Caki2 (cell line): ENCODE measurements at regions not wholly inside any gene's neighbourhood (a gene's known extent, or its start where the extent isn't known, plus 50 kb on each side); places are given as distances from the start of the nearest gene placed in this dataset.
"Not testable (repeated sequence)": the region's sequence is repeated elsewhere in the genome, so short reads cannot be mapped to it uniquely, and the experiment has no call there.

ENCODE experiments used
- DNase-seq: peaks from one replicate; pipeline ENCODE4 v3.0.0-alpha.2; 2015; ENCODE audit warnings: low read depth
- in situ Hi-C: cut with HindIII; loops from 2 replicates; pipeline ENCODE4 v1.10.0; 2016; ENCODE audit warnings: low sequenced_read_pairs, low pct_unique_long_range_greater_than_20kb, mixed read lengths

DNA sequence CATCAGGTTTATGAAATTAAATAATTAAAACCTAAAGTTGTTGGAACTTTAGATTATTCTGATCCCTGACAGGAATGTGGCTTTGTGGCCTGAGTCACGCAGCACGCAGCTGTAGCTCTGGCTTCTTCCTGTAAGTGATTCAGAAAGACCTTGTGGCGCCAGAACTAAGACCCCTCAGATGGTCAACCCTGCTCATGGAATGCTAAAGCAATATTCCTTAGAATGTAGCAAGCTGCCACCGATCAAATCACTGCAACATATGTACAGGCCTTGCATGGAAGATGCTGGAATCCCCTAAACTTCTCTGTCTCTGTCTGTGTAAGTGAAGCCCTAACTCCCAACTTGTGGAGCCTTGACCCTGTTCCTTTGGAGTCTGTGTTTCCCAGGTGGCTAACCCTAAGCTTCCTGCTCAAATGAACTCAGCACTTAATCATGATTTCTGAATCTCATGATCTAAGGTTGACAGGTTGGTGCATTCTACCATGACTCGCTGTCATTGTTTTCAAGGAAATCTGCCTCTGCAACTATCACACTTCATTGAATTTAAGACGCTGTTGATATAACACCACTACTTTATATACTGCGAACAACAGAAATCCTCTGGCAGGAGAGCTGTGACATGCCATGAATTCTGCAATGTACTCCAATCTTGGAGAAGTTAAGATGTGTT is 111.2 kb upstream of the CST7 start:
- DNase-seq = peak; percentile 43
- in situ Hi-C loops = no loop called here

DNA sequence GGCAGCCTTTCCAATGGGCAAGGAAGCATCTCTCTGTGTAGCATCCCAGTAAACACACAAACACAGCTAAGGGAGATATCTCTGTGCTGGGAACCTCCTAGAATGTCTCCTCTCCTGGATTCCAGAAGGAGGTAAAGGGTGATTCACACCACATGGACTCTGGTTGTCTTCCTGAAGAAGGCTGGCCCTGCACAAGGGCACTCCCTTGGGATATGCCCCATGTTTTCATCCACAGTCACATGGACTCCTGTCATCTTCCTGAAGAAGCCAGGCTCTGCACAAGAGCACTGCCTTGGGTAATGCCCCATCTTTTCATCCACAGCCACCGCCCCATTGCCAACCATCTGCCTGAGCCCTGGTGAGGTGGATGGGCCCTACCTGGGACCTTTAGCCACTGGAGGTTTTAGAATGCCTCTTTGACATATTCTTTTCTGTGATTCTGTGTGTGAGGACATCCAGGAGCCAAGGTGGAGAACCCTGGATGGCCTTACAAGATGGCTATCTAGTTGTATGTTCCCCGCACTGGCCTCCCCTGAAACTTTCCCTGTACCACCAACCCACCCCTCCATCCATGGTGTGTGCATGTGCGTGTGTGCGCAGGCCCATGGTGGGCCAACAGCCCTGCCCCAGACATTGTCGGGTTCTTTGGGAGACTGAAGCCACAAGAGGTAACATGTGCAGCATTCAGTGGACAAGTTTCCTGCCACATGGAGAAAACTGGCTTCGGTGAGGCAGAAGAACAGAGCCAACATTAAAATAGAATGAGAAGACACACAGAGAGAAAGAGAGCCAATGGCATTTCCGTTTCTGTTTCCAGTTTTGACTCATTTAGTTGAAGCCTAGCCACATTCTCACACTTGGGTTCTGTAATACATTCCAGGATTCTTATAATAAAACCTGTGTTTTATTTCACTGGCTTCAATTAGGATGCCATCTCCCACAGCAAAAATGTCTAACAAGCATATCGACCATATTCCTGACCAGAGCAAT is 110.2 kb upstream of the CST7 start:
- peak; percentile 22 for DNase-seq
- in situ Hi-C loops = no loop called here

- in situ Hi-C loops = no loop called here
- no peak for DNase-seq
Observed at GRCh38 chr20:24840121-24840713, 108.9 kb upstream of the CST7 start.

DNA sequence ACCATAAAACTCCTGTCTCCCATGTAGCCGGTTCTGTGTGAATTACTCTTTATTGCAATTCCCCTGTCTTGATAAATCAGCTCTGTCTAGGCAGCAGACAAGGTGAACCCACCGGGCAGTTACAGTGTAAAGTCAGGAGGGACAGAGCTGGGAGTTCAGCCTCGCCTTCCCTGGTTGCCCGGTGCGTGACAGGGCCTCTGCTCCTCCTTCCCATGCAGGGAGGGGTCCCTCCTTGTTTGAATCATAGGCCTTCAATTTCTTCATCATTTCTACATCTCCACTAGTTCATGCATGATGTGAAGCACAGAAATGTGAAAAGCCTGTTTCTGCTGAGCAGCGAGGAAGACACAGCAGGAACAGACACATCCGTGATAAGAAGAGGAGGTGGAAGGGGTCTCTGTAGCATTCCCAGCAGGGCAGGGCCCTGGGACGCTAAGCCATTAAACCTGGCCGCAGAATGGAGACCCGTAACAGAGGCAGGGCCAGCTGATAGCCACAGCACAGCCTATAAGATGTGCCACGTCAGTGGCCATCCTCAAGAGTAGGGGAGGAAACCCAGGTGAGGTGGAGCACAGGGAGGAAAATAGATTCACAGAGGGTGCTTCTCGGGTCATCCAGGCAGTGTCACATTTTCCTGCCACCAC is 106.7 kb upstream of the CST7 start:
- in situ Hi-C loops = no loop called here
- DNase-seq = no peak

- DNase-seq = peak; percentile 27
- in situ Hi-C loops = no loop called here
Observed at GRCh38 chr20:24842918-24843715, 106.0 kb upstream of the CST7 start.

GRCh38 chr20:24850176-24850575 is 98.9 kb upstream of the CST7 start:
- in situ Hi-C loops = no loop called here

DNA sequence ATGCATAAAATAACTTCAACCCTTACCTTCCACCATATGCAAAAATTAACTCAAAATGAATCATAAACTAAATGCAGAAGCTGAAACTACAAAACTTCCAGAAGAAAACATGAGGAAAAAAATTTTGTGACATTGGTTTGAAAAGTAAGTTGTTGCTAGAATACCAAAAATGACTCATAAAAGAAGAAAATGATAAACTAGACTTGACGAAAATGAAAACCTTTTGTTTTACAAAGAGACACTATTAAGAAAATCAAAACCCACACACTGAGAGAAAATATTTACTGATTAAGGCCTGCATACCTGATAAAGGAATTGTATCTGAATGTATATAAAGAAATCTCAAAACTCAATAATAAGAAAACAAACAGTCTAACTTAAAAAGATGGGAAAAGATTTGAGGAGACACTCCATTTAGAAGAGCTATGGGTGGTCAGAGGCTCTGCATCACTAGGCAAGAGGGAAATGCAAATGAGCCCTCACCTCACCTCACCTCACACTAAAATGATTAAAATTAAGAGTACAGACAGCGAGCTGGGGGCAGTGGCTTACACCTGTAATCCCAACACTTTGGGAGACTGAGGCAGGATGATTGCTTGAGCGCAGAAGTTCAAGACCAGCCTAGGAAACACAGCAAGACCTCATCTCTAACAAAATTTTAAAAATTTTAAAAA is 97.6 kb upstream of the CST7 start:
- in situ Hi-C loops = no loop called here
- DNase-seq = no peak

More at GRCh38 chr20:24850176-24850575, 98.9 kb upstream of the CST7 start:
- no peak for DNase-seq

DNA sequence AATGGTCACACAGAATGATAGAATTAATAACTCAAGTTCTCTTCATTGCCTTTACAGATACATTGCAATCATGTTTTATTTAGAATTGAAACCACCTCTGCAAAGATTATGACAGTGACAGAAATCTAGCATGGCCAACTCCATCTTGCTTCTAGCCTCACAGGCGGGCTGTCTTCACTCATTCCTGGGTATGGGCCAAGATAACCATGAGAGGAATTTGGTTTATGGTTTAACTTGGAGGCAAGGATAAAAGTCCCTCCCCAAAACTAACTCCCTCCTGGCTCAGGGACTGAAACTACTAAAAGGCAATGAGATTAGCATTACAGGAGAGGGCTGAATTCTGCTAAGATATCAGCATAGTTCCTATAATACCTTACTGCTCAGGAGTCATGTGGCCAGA is 95.2 kb upstream of the CST7 start:
- no peak for DNase-seq
- in situ Hi-C loops = no loop called here

- in situ Hi-C loops = no loop called here
- no peak for DNase-seq
Observed at GRCh38 chr20:24855848-24856247, 93.2 kb upstream of the CST7 start.

DNA sequence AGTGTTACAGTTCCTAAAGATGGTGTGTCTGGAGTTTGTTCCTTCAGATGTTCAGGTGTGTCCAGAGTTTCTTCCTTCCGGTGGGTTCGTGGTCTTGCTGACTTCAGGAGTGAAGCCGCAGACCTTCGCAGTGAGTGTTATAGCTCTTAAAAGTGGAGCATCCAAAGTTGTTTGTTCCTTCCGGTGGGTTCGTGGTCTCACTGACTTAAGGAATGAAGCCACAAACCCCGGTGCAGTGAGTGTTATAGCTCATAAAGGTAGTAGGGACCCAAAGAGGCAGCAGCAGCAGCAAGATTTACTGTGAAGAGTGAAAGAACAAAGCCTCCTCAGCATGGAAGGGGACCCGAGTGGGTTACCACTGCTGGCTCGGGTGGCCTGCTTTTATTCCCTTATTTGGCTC is 90.6 kb upstream of the CST7 start:
- in situ Hi-C loops, DNase-seq: not testable (repeated sequence)

- DNase-seq = no peak
Observed at GRCh38 chr20:24859539-24859938, 89.5 kb upstream of the CST7 start.

GRCh38 chr20:24862186-24862585 is 86.9 kb upstream of the CST7 start:
- no peak for DNase-seq
- in situ Hi-C loops = no loop called here

More at GRCh38 chr20:24859539-24859938, 89.5 kb upstream of the CST7 start:
- in situ Hi-C loops = no loop called here

DNA sequence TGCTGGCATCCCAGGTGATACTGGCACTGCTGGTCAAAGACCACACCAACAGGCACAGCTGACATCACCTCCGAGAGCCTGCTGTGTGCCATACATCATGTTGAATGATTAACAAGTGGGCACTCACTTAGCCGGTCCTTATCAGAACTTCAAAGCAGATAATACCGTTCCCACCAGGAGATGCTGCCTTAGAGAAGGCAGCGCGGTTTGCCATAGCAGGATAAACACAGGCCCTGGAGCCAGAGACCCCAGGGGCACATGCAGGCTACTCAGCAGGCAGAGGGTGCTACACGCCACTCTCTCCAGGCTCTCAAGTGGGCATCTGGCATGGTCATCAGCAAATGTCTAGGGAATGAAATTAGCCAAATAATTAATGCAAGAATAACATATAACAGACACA is 86.5 kb upstream of the CST7 start:
- in situ Hi-C loops = no loop called here
- no peak for DNase-seq

DNA sequence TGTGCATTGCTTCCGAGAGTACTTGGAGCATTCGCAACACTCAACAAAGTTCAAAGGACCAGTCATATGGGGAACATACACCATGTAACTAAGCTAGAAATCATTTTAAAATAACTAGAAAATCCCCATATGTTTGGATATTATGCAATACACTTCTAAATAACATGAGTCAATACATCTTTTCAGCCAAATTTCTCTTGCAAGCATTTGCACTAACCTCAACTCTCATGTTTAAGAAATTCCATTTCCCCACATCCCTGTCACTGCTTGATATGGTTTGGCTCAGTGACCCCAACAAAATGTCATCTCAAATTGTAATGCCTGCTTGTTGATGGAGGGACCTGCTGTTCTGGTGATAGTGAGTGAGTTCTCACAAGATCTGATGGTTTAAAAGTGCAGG is 85.7 kb upstream of the CST7 start:
- in situ Hi-C loops = no loop called here

GRCh38 chr20:24866008-24866407 is 83.1 kb upstream of the CST7 start:
- in situ Hi-C loops = no loop called here
- no peak for DNase-seq

More for the DNA sequence above, 85.7 kb upstream of the CST7 start:
- DNase-seq = no peak

DNA sequence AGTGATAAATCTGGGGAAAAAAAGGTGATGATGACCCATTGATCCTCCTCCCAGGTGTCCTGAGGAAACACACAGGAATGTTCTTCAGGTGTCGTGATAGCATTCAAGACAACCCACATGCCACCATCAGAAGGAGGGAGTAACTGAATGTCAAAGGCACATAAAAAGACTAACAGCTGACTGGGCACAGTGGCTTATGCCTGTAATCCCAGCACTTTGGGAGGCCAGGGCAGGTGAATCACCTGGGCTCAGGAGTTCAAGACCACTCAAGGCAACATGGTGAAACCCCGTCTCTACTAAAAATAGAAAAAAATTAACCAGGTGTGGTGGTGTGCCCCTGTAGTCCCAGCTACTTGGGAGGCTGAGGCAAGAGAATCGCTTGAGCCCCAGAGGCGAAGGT is 82.3 kb upstream of the CST7 start:
- no peak for DNase-seq
- in situ Hi-C loops = no loop called here

GRCh38 chr20:24867556-24867955 is 81.5 kb upstream of the CST7 start:
- in situ Hi-C loops = no loop called here
- DNase-seq = no peak
